Upper lobe of left lung (tissue), 4 donors: ENCODE measurements at regions not wholly inside any gene's neighbourhood (a gene's known extent, or its start where the extent isn't known, plus 50 kb on each side); places are given as distances from the start of the nearest gene placed in this dataset.

Source experiments
- CTCF ChIP-seq, 6 experiments: fragments of 450-650 bp in 4 of 6; fragments of 200-600 bp in 2 of 6; sonication (generic) in 2 of 6; IDR thresholded peaks; one replicate each; pipeline ENCODE4 v1.5.1; 2016 to 2019; ENCODE audit warnings: antibody characterized with exemption in 6 of 6
- EP300 ChIP-seq, 4 donors: sonication (generic); formaldehyde crosslinking; IDR thresholded peaks; one replicate each; pipeline ENCODE4 v1.5.1; 2017; ENCODE audit warnings: antibody characterized with exemption in 4 of 4, control low read depth in 2 of 4
- POLR2A ChIP-seq, 4 donors: fragments of 450-650 bp; IDR thresholded peaks; one replicate each; pipeline ENCODE4 v1.5.1; 2016 to 2017; ENCODE audit warnings: antibody characterized with exemption in 4 of 4, mild to moderate bottlenecking in 2 of 4
- POLR2AphosphoS5 ChIP-seq, 2 donors: sonication (generic); formaldehyde crosslinking; IDR thresholded peaks; one replicate each; pipeline ENCODE4 v1.5.1; 2017; ENCODE audit warnings: antibody characterized with exemption in 2 of 2

- TF ChIP-seq CTCF (IDR thresholded peaks at IDR 0.05) (no peak), POLR2AphosphoS5 (IDR thresholded peaks at IDR 0.05) (no peak), POLR2A (IDR thresholded peaks at IDR 0.05) (no peak), EP300 (IDR thresholded peaks at IDR 0.05) (no peak)
Observed at GRCh38 chr1:58284225-58284510, 262.4 kb downstream of the OMA1 start.
